Omental fat pad (tissue), 3 donors: ENCODE measurements at regions not wholly inside any gene's neighbourhood (a gene's known extent, or its start where the extent isn't known, plus 50 kb on each side); places are given as distances from the start of the nearest gene placed in this dataset.

Experiments used
- ATAC-seq: fragments of 150-250 bp; one replicate; pipeline ENCODE4 v1.9.1; 2016; ENCODE audit warnings: mild to moderate bottlenecking, moderate library complexity; ENCODE audit not compliant: low FRiP score
- DNase-seq: peaks from one replicate; pipeline ENCODE4 v3.0.0-alpha.2; 2019; ENCODE audit warnings: low spot score
- TF ChIP-seq, protein P1 (sequence below), 3 donors: fragments of 450-650 bp; IDR thresholded peaks; one replicate each; pipeline ENCODE4 v1.5.1; 2016 to 2017; ENCODE audit warnings: antibody characterized with exemption in 3 of 3, mild to moderate bottlenecking in 3 of 3, moderate library complexity in 2 of 3

DNA sequence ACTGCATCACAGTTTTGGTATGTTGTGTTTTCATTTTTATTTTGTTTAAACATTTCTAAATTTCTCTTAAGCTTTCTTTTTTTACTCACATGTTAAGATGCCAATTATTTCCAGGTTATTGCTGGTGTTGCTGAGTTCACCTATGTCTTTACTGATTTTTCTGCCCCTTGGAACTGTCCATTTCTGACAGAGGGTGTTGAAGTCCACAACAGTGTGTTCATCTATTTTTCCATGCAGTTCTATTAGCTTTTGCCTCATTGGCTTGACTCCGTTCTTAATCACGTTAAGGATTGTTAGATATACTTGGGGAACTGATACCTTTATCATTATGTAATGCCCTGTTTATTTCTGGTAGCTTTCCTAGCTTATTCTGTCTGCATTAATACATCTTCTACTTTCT lies 158.0 kb upstream of the TCERG1L start:
- TF ChIP-seq, protein P1, sequence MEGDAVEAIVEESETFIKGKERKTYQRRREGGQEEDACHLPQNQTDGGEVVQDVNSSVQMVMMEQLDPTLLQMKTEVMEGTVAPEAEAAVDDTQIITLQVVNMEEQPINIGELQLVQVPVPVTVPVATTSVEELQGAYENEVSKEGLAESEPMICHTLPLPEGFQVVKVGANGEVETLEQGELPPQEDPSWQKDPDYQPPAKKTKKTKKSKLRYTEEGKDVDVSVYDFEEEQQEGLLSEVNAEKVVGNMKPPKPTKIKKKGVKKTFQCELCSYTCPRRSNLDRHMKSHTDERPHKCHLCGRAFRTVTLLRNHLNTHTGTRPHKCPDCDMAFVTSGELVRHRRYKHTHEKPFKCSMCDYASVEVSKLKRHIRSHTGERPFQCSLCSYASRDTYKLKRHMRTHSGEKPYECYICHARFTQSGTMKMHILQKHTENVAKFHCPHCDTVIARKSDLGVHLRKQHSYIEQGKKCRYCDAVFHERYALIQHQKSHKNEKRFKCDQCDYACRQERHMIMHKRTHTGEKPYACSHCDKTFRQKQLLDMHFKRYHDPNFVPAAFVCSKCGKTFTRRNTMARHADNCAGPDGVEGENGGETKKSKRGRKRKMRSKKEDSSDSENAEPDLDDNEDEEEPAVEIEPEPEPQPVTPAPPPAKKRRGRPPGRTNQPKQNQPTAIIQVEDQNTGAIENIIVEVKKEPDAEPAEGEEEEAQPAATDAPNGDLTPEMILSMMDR (IDR thresholded peaks at IDR 0.05) = no peak
- ATAC-seq (no peak), DNase-seq (no peak)

- ATAC-seq (no peak), DNase-seq (no peak)
- TF ChIP-seq, protein P1 (IDR thresholded peaks at IDR 0.05) = no peak
Measured at GRCh38 chr10:131473645-131474044, 162.1 kb upstream of the TCERG1L start.

DNA sequence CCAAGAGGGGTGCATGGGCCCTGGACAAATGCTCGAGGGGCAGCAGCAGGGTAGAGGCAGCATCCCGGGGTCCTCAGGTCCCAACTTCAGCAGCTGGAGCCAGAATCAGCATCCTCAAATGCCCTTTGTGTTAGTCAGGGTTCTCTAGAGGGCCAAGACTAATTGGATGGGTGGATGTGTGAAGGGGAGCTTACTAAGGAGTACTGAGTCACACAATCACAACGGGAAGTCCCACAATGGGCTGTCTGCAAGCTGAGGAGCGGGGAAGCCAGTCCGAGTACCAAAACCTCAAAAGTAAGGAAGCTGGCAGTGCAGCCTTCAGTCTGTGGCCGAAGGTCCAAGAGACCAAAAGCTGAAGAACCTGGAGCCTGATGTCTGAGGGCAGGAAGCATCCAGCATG lies 162.9 kb upstream of the TCERG1L start:
- TF ChIP-seq, protein P1 (IDR thresholded peaks at IDR 0.05) = no peak
- no peak for DNase-seq

GRCh38 chr10:131475043-131475442 lies 163.5 kb upstream of the TCERG1L start:
- no peak for DNase-seq
- no peak for ATAC-seq
- TF ChIP-seq, protein P1 (IDR thresholded peaks at IDR 0.05) = no peak

More for the DNA sequence above, 162.9 kb upstream of the TCERG1L start:
- no peak for ATAC-seq

- ATAC-seq = no peak
- DNase-seq = no peak
- TF ChIP-seq, protein P1 (IDR thresholded peaks at IDR 0.05) = no peak
Measured at GRCh38 chr10:131475803-131476202, 164.3 kb upstream of the TCERG1L start.

GRCh38 chr10:131477457-131478121 lies 166.1 kb upstream of the TCERG1L start:
- no peak for ATAC-seq
- TF ChIP-seq, protein P1 (IDR thresholded peaks at IDR 0.05) = no peak

GRCh38 chr10:131478377-131478989 lies 167.0 kb upstream of the TCERG1L start:
- TF ChIP-seq, protein P1 (IDR thresholded peaks at IDR 0.05) = no peak
- ATAC-seq (no peak), DNase-seq (no peak)

More at GRCh38 chr10:131477457-131478121, 166.1 kb upstream of the TCERG1L start:
- DNase-seq = no peak
